Uterus (tissue), 3 donors: ENCODE measurements at regions not wholly inside any gene's neighbourhood (a gene's known extent, or its start where the extent isn't known, plus 50 kb on each side); places are given as distances from the start of the nearest gene placed in this dataset.

ENCODE experiments used
- DNase-seq, 2 donors: peaks; one replicate each; pipeline ENCODE4 v3.0.0-alpha.2; 2019 to 2020
- H3K27ac ChIP-seq, 2 donors: fragments of 200-600 bp; sonication (generic); 1 replicate in 1 of 2; 2 replicates in 1 of 2; pipeline ENCODE4 v1.5.1; 2016 to 2018
- H3K27me3 ChIP-seq, 2 donors: fragments of 200-600 bp; sonication (generic); one replicate each; pipeline ENCODE4 v1.5.1; 2018 to 2019; ENCODE audit warnings: control low read depth in 1 of 2
- H3K36me3 ChIP-seq, 2 donors: fragments of 200-600 bp; sonication (generic); one replicate each; pipeline ENCODE4 v1.5.1; 2019; ENCODE audit warnings: control low read depth in 1 of 2
- H3K4me1 ChIP-seq, 2 donors: fragments of 200-600 bp; sonication (generic); one replicate each; pipeline ENCODE4 v1.5.1; 2018 to 2019; ENCODE audit warnings: control low read depth in 1 of 2
- H3K4me3 ChIP-seq, 2 donors: fragments of 200-600 bp; sonication (generic); 1 replicate in 1 of 2; 2 replicates in 1 of 2; pipeline ENCODE4 v1.5.1; 2018 to 2019; ENCODE audit warnings: mild to moderate bottlenecking in 1 of 2
- H3K9me3 ChIP-seq, 2 donors: fragments of 200-600 bp; sonication (generic); one replicate each; pipeline ENCODE4 v1.5.1; 2019; ENCODE audit warnings: control low read depth in 1 of 2
- CTCF ChIP-seq, 4 experiments: fragments of 200-600 bp in 2 of 4; fragments of 450-650 bp in 2 of 4; sonication (generic) in 2 of 4; IDR thresholded peaks; one replicate each; pipeline ENCODE4 v1.5.1; 2016 to 2019; ENCODE audit warnings: antibody characterized with exemption in 4 of 4, mild to moderate bottlenecking in 2 of 4, moderate library complexity in 1 of 4
- POLR2A ChIP-seq, 2 donors: fragments of 450-650 bp; IDR thresholded peaks; one replicate each; pipeline ENCODE4 v1.6.1; 2016; ENCODE audit warnings: antibody characterized with exemption in 2 of 2, mild to moderate bottlenecking in 1 of 2, moderate library complexity in 1 of 2
- intact Hi-C: fragments of 100-400 bp; cut with DNase I; formaldehyde crosslinking; loops from one replicate; pipeline ENCODE4 v1.15.1; 2023; ENCODE audit warnings: low total_unique reads
- donor health status: DM: yes; HTN: yes; CAD: no.

GRCh38 chr2:188045016-188045415 is 246.7 kb upstream of the GULP1 start:
- TF ChIP-seq POLR2A (IDR thresholded peaks at IDR 0.05) (no peak), CTCF (IDR thresholded peaks at IDR 0.05) (no peak)
- Histone ChIP-seq H3K4me3 (no peak overlapping the region), H3K4me1 (no peaks in the 10 kb centered on the region), H3K27ac (no peak overlapping the region), H3K9me3 (no peaks in the 10 kb centered on the region), H3K36me3 (no peaks in the 10 kb centered on the region), H3K27me3 (no peaks in the 10 kb centered on the region)
- intact Hi-C loops, result no loop called here
- DNase-seq, result no peak

- TF ChIP-seq POLR2A (IDR thresholded peaks at IDR 0.05), result no peak
- TF ChIP-seq CTCF (IDR thresholded peaks at IDR 0.05), result no peak
- Histone ChIP-seq H3K4me3 (no peak overlapping the region), H3K36me3 (no peaks in the 10 kb centered on the region), H3K27me3 (no peaks in the 10 kb centered on the region), H3K9me3 (no peaks in the 10 kb centered on the region), H3K27ac (no peak overlapping the region), H3K4me1 (no peaks in the 10 kb centered on the region)
- intact Hi-C loops, result no loop called here
- DNase-seq, result no peak
Observed at GRCh38 chr2:188046437-188046836, 245.2 kb upstream of the GULP1 start.

- Histone ChIP-seq H3K9me3 (no peaks in the 10 kb centered on the region), H3K27me3 (no peaks in the 10 kb centered on the region), H3K36me3 (no peaks in the 10 kb centered on the region), H3K4me3 (no peak overlapping the region), H3K27ac (no peak overlapping the region), H3K4me1 (no peaks in the 10 kb centered on the region)
- TF ChIP-seq POLR2A (IDR thresholded peaks at IDR 0.05), result no peak
- TF ChIP-seq CTCF (IDR thresholded peaks at IDR 0.05), result no peak
- no peak for DNase-seq
- intact Hi-C loops, result no loop called here
Observed at GRCh38 chr2:188047735-188048134, 243.9 kb upstream of the GULP1 start.

GRCh38 chr2:188050726-188051125 is 240.9 kb upstream of the GULP1 start:
- no peak overlapping the region for H3K27ac ChIP-seq
- no peak for TF ChIP-seq CTCF (IDR thresholded peaks at IDR 0.05)
- no peak for TF ChIP-seq POLR2A (IDR thresholded peaks at IDR 0.05)
- H3K36me3 ChIP-seq, result no peaks in the 10 kb centered on the region
- no peaks in the 10 kb centered on the region for H3K4me1 ChIP-seq
- intact Hi-C loops, result no loop called here
- no peaks in the 10 kb centered on the region for H3K27me3 ChIP-seq
- H3K9me3 ChIP-seq, result no peaks in the 10 kb centered on the region
- no peak for DNase-seq
- H3K4me3 ChIP-seq, result no peak overlapping the region

GRCh38 chr2:188051706-188052105 is 240.0 kb upstream of the GULP1 start:
- Histone ChIP-seq H3K4me1 (no peaks in the 10 kb centered on the region), H3K27me3 (no peaks in the 10 kb centered on the region), H3K9me3 (no peaks in the 10 kb centered on the region), H3K4me3 (no peak overlapping the region), H3K27ac (no peak overlapping the region), H3K36me3 (no peaks in the 10 kb centered on the region)
- intact Hi-C loops, result no loop called here
- DNase-seq, result no peak
- TF ChIP-seq POLR2A (IDR thresholded peaks at IDR 0.05) (no peak), CTCF (IDR thresholded peaks at IDR 0.05) (no peak)
